ENCODE measurements at regions not wholly inside any gene's neighbourhood (a gene's known extent, or its start where the extent isn't known, plus 50 kb on each side); places are given as distances from the start of the nearest gene placed in this dataset.

DNA sequence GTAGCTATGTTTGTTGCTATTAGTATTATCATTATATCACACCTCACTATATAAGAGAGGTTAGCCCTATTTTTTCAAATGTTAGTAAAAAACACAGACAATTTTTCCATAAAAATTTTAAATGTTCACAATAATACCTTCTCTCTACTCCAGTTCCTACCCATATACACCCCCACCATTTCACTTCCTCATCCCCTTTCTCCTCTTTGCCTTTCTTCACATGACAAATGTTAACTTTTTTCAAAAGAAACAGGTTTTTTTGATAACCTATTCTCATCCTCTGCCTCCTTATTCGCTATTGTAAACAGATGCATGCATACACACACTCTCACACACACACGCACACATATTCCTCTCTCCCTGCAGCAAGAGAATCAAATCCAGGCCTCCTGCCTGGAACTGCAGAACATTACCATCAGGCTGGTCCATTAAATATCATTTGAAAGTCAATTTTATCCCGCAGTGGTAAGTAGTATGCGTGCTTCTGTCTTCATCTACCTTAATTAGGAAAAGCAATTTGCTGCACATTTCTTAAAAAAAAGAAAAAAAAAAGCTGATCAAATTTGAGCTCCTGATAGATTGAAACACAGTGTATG lies 55.5 kb downstream of the MID1IP1 start:
- no peak overlapping the region for H3K27ac Mint-ChIP-seq
- no peaks in the 10 kb centered on the region for H3K4me1 Mint-ChIP-seq (ENCODE audit: low read depth in 2 of 2)
- H3K9me3 Mint-ChIP-seq = no peaks in the 10 kb centered on the region
- no peak overlapping the region for H3K4me3 Mint-ChIP-seq
- H3K27me3 Mint-ChIP-seq = no peaks in the 10 kb centered on the region
- no peaks in the 10 kb centered on the region for H3K36me3 Mint-ChIP-seq (ENCODE audit: insufficient read depth)
- no peak for DNase-seq
- no peak for ATAC-seq (replicated peaks)

DNA sequence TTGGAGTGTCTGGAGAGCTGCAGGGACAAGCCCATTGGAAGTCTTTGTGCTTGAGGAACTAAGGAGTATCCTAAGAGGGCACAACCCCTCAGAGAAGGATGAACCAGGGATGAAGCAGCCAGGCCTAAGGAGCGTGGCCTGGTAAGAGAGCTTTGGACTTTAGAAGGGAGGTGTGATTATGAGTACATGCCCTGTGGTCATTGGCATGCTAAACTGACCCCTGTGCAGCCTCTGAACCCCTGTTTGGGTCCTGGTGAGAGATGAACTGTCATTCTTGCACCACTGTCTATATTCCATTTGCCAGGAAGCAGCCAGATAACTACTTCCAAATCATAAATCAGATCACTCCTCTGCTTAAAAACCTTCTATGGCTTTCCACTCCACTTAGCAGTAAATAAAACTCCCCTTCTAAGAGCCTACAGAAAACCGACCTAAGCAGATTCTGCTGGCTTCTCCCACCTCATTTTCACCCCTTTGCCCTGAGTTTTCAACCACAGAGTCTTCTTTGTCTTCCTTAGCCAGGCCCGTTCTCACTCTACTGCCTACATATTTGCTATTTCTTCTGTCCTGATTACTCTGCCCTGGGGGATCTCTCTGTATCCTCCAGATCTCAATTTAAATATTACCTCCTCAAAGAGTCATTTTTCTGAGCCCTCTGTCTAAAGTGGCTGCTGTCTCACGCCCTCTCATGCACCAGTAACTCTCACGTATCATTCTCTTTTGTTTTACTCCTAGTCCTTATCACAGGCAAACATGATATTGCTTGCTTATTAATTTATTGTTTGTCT lies 56.7 kb downstream of the MID1IP1 start:
- H3K4me3 Mint-ChIP-seq = no peak overlapping the region
- no peak for ATAC-seq (replicated peaks)
- H3K9me3 Mint-ChIP-seq = no peaks in the 10 kb centered on the region
- H3K27me3 Mint-ChIP-seq = no peaks in the 10 kb centered on the region
- no peaks in the 10 kb centered on the region for H3K4me1 Mint-ChIP-seq (ENCODE audit: low read depth in 2 of 2)
- DNase-seq = no peak
- H3K36me3 Mint-ChIP-seq (ENCODE audit: insufficient read depth) = no peaks in the 10 kb centered on the region
- H3K27ac Mint-ChIP-seq = no peak overlapping the region

DNA sequence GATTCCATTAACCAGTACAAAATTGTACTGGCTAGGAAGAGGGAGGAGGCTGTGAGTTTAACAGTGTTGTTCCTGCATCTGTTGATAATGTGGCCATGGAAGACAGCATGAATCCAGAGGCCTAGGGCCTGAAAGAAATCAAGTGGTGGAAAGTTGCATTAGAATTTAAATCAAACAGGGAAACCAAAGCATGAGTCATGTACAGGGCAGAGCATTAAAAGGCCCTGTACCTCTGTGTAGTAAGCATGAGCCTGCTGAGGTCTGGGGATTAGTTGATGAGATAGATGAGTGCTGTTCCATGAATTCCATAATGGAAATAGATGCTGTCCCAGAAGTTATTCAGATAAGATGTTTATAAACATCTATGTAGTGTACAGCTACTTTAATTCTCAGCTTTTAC lies 58.3 kb downstream of the MID1IP1 start:
- DNase-seq (no peak), ATAC-seq (replicated peaks) (no peak)
- Mint-ChIP-seq H3K4me1 (ENCODE audit: low read depth in 2 of 2) (no peaks in the 10 kb centered on the region), H3K4me3 (no peak overlapping the region), H3K27me3 (no peaks in the 10 kb centered on the region), H3K36me3 (ENCODE audit: insufficient read depth) (no peaks in the 10 kb centered on the region), H3K27ac (no peak overlapping the region), H3K9me3 (no peaks in the 10 kb centered on the region)

DNA sequence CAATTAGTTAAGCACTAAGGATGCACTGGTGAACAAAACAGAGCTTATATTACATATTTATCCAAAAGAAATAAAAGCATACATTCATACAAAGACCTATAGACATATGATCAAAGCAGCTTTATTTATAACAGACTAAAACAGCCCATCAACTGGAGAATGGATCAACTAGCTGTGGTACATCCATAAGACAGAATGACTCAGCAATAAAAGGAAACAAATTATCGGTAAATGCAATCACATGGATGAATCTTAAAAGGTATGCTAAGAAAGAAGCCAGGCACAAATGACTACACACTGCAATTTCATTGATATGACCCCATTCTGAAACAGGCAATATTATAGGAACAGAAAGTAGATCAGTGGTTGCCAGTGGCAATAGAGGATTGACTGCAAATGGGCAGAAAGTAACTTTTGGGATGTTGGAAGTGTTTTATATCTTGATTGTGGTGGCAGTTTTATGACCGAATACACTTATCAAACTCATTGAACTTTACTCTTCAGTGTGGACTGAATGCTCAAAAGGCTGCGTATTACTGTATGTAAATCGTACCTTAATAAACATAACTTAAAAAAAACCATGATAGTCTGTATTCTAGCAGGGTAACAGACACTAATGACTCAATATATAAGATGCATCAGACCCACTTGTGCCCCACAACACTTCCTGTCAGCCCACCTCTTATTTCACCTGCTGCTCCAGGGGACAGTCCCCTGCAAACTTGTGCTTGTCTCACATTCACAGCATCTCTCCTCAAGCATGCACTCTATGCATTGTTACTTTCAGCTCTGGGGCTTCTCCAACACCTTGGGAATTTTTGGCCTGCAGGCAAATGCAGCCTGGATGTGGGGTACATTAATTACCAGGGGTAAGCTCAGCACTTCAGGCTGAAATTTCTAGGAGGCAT lies 59.1 kb downstream of the MID1IP1 start:
- ATAC-seq (replicated peaks) (no peak), DNase-seq (no peak)

DNA sequence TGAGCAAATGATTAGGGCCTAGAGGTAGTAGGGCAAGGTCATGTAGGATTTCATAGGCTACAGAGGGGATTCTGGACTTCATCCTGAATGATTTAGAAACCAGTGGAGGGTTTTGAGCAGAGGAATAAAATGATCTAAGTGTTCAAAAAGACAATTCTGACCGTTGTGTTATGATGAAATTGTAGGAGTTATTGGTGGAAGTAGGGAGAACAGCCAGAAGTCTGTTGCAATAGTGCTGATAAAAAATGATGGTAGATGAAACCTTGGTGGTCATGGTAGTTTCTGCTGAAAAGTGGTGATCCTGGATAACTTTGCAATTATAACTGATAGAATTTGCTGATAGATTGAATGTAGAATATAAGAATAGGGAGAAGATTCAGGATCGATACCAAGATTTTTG lies 60.2 kb downstream of the MID1IP1 start:
- no peaks in the 10 kb centered on the region for H3K9me3 Mint-ChIP-seq
- no peak overlapping the region for H3K27ac Mint-ChIP-seq
- H3K36me3 Mint-ChIP-seq (ENCODE audit: insufficient read depth) = no peaks in the 10 kb centered on the region
- no peaks in the 10 kb centered on the region for H3K4me1 Mint-ChIP-seq (ENCODE audit: low read depth in 2 of 2)
- DNase-seq = no peak
- H3K4me3 Mint-ChIP-seq = no peak overlapping the region
- no peak for ATAC-seq (replicated peaks)
- no peaks in the 10 kb centered on the region for H3K27me3 Mint-ChIP-seq

More for the DNA sequence above, 59.1 kb downstream of the MID1IP1 start:
- H3K4me1 Mint-ChIP-seq (ENCODE audit: low read depth in 2 of 2) = no peaks in the 10 kb centered on the region
- no peaks in the 10 kb centered on the region for H3K36me3 Mint-ChIP-seq (ENCODE audit: insufficient read depth)
- H3K27ac Mint-ChIP-seq = no peak overlapping the region
- no peaks in the 10 kb centered on the region for H3K27me3 Mint-ChIP-seq
- H3K9me3 Mint-ChIP-seq = no peaks in the 10 kb centered on the region
- no peak overlapping the region for H3K4me3 Mint-ChIP-seq

GRCh38 chrX:38862100-38862499 lies 60.8 kb downstream of the MID1IP1 start:
- Mint-ChIP-seq H3K27me3 (no peaks in the 10 kb centered on the region), H3K4me1 (ENCODE audit: low read depth in 2 of 2) (no peaks in the 10 kb centered on the region), H3K36me3 (ENCODE audit: insufficient read depth) (no peaks in the 10 kb centered on the region), H3K4me3 (no peak overlapping the region), H3K9me3 (no peaks in the 10 kb centered on the region), H3K27ac (no peak overlapping the region)
- DNase-seq (no peak), ATAC-seq (replicated peaks) (no peak)

GRCh38 chrX:38864165-38864564 lies 62.9 kb downstream of the MID1IP1 start:
- DNase-seq = no peak
- Mint-ChIP-seq H3K4me1 (ENCODE audit: low read depth in 2 of 2) (no peaks in the 10 kb centered on the region), H3K27ac (no peak overlapping the region), H3K9me3 (no peaks in the 10 kb centered on the region), H3K4me3 (no peak overlapping the region), H3K27me3 (no peaks in the 10 kb centered on the region), H3K36me3 (ENCODE audit: insufficient read depth) (no peaks in the 10 kb centered on the region)
- no peak for ATAC-seq (replicated peaks)

DNA sequence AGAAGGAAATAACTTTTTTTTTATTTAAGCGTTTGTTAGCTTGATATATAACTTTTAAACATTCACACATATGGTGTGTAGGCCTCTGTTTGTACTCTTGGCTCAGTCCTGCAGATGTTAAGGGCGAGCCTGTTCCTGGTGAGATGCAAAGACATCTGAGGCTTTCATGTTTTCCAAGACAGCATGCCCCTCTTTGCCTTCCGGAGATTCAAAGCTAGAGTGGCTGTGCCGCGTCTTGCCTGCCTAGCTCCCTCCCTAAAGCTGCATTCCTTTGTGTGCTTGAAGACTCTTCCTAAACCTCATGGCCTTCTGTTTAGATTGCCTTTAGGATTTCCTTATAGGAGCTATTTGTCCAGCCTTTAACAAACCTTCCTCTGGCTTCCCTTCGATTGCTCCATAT lies 67.1 kb downstream of the MID1IP1 start:
- DNase-seq (no peak), ATAC-seq (replicated peaks) (no peak)
- Mint-ChIP-seq H3K27ac (no peak overlapping the region), H3K4me1 (ENCODE audit: low read depth in 2 of 2) (no peaks in the 10 kb centered on the region), H3K36me3 (ENCODE audit: insufficient read depth) (no peaks in the 10 kb centered on the region), H3K9me3 (no peaks in the 10 kb centered on the region), H3K4me3 (no peak overlapping the region), H3K27me3 (no peaks in the 10 kb centered on the region)

DNA sequence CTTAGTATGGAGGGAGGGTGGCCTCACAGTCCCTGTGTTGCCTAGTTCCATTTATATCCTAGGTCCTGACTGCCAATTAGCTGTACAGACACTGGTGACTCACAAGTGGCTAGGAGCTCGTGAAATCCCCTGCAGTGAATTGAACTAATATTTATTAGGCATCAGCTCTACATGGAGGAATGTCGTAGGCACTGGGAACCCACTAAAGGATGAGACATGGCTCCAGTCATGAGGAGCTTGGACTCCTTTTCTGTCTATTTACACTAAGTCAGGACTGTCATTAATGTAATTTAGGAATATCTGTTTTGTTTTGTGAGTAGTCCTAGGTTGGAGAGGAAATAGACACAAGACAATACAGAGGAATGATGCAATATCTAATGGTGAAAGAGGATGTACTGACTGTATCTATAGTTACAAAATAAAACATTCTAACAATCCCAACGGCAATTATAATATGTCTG lies 67.7 kb downstream of the MID1IP1 start:
- DNase-seq (no peak), ATAC-seq (replicated peaks) (no peak)
- no peaks in the 10 kb centered on the region for H3K27me3 Mint-ChIP-seq
- no peak overlapping the region for H3K4me3 Mint-ChIP-seq
- H3K36me3 Mint-ChIP-seq (ENCODE audit: insufficient read depth) = no peaks in the 10 kb centered on the region
- no peaks in the 10 kb centered on the region for H3K4me1 Mint-ChIP-seq (ENCODE audit: low read depth in 2 of 2)
- H3K9me3 Mint-ChIP-seq = no peaks in the 10 kb centered on the region
- no peak overlapping the region for H3K27ac Mint-ChIP-seq

DNA sequence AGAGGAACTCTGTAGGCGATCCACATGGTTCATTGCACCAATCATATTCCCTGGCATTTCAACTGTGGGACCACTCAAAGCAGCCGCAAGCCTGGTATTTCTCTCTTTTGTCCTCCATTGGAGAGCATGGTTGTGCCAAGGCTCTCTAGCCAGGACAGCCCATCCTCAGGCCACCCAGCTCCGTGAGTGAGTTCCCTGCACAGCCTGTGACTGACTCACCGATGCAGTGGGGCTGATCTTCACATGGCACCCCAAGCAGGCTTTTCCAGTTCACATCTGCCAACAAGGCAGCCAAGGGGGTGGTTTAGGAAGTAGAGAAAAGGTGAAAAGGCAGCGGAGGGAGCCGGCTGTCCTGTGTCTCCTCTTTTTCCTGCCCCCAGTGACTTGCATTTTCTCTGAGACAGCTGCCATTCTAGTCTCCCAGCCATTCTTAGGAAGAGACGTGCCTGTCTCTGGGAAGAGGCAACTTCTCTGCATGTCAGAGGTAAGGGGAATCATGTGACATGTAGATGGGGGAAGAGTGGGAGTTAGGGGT lies 69.2 kb downstream of the MID1IP1 start:
- DNase-seq (no peak), ATAC-seq (replicated peaks) (no peak)
- Mint-ChIP-seq H3K4me1 (ENCODE audit: low read depth in 2 of 2) (no peaks in the 10 kb centered on the region), H3K27ac (no peak overlapping the region), H3K27me3 (no peaks in the 10 kb centered on the region), H3K4me3 (no peak overlapping the region), H3K9me3 (no peaks in the 10 kb centered on the region), H3K36me3 (ENCODE audit: insufficient read depth) (no peaks in the 10 kb centered on the region)

DNA sequence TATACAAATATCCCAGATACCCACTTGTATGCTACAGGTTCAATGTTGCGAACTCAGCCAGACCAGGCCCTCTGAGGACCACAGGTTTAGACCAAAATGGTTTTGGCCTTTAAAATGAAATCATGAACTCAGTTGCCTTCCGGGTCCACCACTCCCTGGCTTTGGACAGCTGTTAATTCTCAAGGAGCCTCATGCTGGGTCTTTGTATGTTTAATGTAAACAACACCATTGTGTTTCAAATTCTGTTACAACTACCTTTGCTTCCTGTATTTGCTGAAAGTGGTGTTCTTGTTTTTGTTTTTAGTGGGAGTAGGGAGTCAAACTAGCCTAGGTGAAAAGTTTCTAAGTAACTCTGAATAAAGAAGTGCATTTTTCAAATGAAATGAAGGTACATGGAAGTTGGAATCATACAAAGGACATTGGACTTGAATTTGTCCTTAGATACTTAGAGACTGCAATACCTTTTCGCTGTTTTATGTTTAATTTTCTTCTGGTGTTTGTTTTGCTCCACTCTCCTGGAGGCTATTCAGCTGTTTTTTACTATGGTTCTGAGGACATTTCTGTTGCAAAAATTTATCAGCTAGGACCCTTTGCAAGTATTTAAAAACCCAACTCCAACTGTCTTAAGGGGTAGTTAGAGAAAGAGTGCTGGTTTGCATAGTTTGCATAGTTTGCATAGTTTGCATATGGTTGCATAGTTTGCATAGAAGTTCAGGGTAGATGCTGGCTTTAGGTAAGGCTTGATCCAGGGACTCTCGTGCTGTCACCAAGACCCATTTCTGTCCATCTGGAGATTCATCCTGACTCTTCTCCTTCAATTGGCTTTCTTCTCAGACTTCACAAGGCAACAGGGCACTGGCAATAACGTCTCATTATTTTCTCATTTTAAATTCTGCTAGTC lies 70.1 kb downstream of the MID1IP1 start:
- Mint-ChIP-seq H3K9me3 (no peaks in the 10 kb centered on the region), H3K4me1 (ENCODE audit: low read depth in 2 of 2) (no peaks in the 10 kb centered on the region), H3K4me3 (no peak overlapping the region), H3K27me3 (no peaks in the 10 kb centered on the region), H3K27ac (no peak overlapping the region), H3K36me3 (ENCODE audit: insufficient read depth) (no peaks in the 10 kb centered on the region)
- ATAC-seq (replicated peaks) (no peak), DNase-seq (no peak)

GRCh38 chrX:38877366-38877765 lies 76.1 kb downstream of the MID1IP1 start:
- peaks cover 7 to 8% of the 10 kb centered on the region in 2 donors for H3K4me1 Mint-ChIP-seq (ENCODE audit: low read depth in 2 of 2)
- ATAC-seq (replicated peaks) = no peak
- H3K9me3 Mint-ChIP-seq = no peaks in the 10 kb centered on the region
- DNase-seq = no peak
- H3K4me3 Mint-ChIP-seq = no peak overlapping the region
- no peaks in the 10 kb centered on the region for H3K36me3 Mint-ChIP-seq (ENCODE audit: insufficient read depth)
- no peaks in the 10 kb centered on the region for H3K27me3 Mint-ChIP-seq
- H3K27ac Mint-ChIP-seq = no peak overlapping the region
